Loucy (cell line): ENCODE measurements at regions not wholly inside any gene's neighbourhood (a gene's known extent, or its start where the extent isn't known, plus 50 kb on each side); places are given as distances from the start of the nearest gene placed in this dataset.

Source experiments
- H2AFZ ChIP-seq: fragments of 200-600 bp; sonication (generic); 2 replicates; pipeline ENCODE4 v1.6.0; 2016; ENCODE audit warnings: antibody characterized with exemption, mild to moderate bottlenecking, low read length, moderate library complexity
- H3F3A ChIP-seq: fragments of 200-600 bp; 2 replicates; pipeline ENCODE4 v1.6.0; 2016; ENCODE audit warnings: antibody characterized with exemption, low read depth, mild to moderate bottlenecking
- H3K27me3 ChIP-seq: fragments of 200-600 bp; sonication (generic); 2 replicates; pipeline ENCODE4 v1.6.1; 2014; ENCODE audit warnings: low read length, mild to moderate bottlenecking; ENCODE audit not compliant: insufficient read depth, poor library complexity, severe bottlenecking
- H3K36me3 ChIP-seq: fragments of 200-600 bp; sonication (generic); 2 replicates; pipeline ENCODE4 v1.6.1; 2016; ENCODE audit warnings: low read length; ENCODE audit not compliant: insufficient read depth
- H3K4me1 ChIP-seq: fragments of 200-600 bp; sonication (generic); 2 replicates; pipeline ENCODE4 v1.5.1; 2014; ENCODE audit warnings: low read length, mild to moderate bottlenecking; ENCODE audit not compliant: insufficient read depth, poor library complexity, severe bottlenecking
- H3K4me2 ChIP-seq: fragments of 200-600 bp; sonication (generic); 2 replicates; pipeline ENCODE4 v1.6.0; 2014; ENCODE audit warnings: antibody characterized with exemption, low read length, low read depth, mild to moderate bottlenecking; ENCODE audit not compliant: poor library complexity, severe bottlenecking
- H3K4me3 ChIP-seq: fragments of 200-600 bp; sonication (generic); 2 replicates; pipeline ENCODE4 v1.5.1; 2014; ENCODE audit warnings: low read length, mild to moderate bottlenecking, mixed read lengths; ENCODE audit not compliant: poor library complexity, severe bottlenecking
- H3K79me2 ChIP-seq: fragments of 200-600 bp; sonication (generic); 2 replicates; pipeline ENCODE4 v1.6.1; 2014; ENCODE audit warnings: low read length; ENCODE audit not compliant: insufficient read depth
- H3K9ac ChIP-seq: fragments of 200-600 bp; sonication (generic); 2 replicates; pipeline ENCODE4 v1.6.0; 2014; ENCODE audit warnings: mild to moderate bottlenecking, low read depth, low read length, moderate library complexity; ENCODE audit not compliant: poor library complexity, severe bottlenecking
- H3K9me2 ChIP-seq: fragments of 200-600 bp; sonication (generic); replicated peaks from 2 replicates; pipeline ENCODE4 v1.6.1; 2016; ENCODE audit warnings: low read depth, low read length, mixed read lengths
- H3K9me3 ChIP-seq: fragments of 200-600 bp; sonication (generic); 2 replicates; pipeline ENCODE4 v1.6.1; 2014; ENCODE audit warnings: mild to moderate bottlenecking, antibody characterized with exemption, low read length, low read depth; ENCODE audit not compliant: insufficient read depth
- H4K20me1 ChIP-seq: fragments of 200-600 bp; sonication (generic); 2 replicates; pipeline ENCODE4 v1.6.0; 2014; ENCODE audit warnings: antibody characterized with exemption, low read length, mild to moderate bottlenecking; ENCODE audit not compliant: insufficient read depth, poor library complexity, severe bottlenecking
- EZH2phosphoT487 ChIP-seq: fragments of 200-600 bp; IDR thresholded peaks from 2 replicates; pipeline ENCODE4 v1.6.1; 2018; ENCODE audit warnings: antibody characterized with exemption, mild to moderate bottlenecking, moderate library complexity, borderline replicate concordance
- TF ChIP-seq, protein P1 (sequence below): fragments of 200-600 bp; sonication (generic); conservative IDR thresholded peaks from 2 replicates; pipeline ENCODE4 v1.5.1; 2014; ENCODE audit warnings: mild to moderate bottlenecking, antibody characterized with exemption, low read length

DNA sequence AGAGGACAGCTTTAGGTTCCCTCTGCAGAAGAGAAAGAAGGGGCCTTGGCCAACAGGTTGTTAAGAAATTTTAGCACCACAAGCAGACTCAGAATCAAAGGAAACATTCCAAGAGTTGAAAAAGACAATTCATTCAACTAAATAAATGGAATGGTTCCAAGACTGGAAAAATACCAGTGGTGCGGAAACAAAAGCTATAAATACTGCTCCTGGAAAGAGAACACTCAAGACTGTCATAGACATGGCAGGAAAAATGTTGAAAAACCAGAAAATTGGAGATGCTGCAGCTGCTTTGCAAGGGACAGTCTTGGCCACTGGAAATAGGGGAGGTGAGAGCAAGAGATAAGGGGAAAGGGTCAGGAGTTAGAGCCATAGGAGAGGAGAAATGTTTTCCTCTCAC, 312.7 kb upstream of the CYRIA start:
- Histone ChIP-seq H4K20me1 (no peaks in the 10 kb centered on the region), H3K4me2 (no peak overlapping the region), H2AFZ (no peak overlapping the region), H3K4me1 (no peaks in the 10 kb centered on the region), H3K79me2 (no peaks in the 10 kb centered on the region), H3F3A (no peaks in the 10 kb centered on the region), H3K9me2 (no peaks in the 10 kb centered on the region), H3K9ac (no peak overlapping the region), H3K27me3 (no peaks in the 10 kb centered on the region), H3K36me3 (no peaks in the 10 kb centered on the region), H3K4me3 (no peak overlapping the region), H3K9me3 (no peaks in the 10 kb centered on the region)
- no peak for TF ChIP-seq EZH2phosphoT487
- TF ChIP-seq, protein P1, sequence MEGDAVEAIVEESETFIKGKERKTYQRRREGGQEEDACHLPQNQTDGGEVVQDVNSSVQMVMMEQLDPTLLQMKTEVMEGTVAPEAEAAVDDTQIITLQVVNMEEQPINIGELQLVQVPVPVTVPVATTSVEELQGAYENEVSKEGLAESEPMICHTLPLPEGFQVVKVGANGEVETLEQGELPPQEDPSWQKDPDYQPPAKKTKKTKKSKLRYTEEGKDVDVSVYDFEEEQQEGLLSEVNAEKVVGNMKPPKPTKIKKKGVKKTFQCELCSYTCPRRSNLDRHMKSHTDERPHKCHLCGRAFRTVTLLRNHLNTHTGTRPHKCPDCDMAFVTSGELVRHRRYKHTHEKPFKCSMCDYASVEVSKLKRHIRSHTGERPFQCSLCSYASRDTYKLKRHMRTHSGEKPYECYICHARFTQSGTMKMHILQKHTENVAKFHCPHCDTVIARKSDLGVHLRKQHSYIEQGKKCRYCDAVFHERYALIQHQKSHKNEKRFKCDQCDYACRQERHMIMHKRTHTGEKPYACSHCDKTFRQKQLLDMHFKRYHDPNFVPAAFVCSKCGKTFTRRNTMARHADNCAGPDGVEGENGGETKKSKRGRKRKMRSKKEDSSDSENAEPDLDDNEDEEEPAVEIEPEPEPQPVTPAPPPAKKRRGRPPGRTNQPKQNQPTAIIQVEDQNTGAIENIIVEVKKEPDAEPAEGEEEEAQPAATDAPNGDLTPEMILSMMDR, result no peak

DNA sequence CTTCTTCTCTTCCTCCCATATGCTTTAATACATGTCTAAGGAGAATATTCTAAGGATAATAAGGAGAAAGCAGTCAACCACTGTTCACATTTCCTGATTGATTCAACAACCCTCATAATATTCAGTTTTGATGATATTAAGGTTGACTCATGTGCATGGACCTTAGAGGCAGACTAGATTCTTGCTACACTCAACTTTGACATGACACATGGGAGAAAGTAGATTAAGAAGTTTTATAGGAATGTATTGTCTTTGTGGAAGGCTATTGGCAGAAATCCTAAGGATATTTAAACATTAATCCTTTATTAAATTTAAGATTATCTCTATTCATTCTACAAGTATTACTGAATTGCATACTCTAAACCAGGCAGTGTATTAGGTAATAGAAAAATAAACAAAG, 309.1 kb upstream of the CYRIA start:
- H3K4me1 ChIP-seq, result no peaks in the 10 kb centered on the region

DNA sequence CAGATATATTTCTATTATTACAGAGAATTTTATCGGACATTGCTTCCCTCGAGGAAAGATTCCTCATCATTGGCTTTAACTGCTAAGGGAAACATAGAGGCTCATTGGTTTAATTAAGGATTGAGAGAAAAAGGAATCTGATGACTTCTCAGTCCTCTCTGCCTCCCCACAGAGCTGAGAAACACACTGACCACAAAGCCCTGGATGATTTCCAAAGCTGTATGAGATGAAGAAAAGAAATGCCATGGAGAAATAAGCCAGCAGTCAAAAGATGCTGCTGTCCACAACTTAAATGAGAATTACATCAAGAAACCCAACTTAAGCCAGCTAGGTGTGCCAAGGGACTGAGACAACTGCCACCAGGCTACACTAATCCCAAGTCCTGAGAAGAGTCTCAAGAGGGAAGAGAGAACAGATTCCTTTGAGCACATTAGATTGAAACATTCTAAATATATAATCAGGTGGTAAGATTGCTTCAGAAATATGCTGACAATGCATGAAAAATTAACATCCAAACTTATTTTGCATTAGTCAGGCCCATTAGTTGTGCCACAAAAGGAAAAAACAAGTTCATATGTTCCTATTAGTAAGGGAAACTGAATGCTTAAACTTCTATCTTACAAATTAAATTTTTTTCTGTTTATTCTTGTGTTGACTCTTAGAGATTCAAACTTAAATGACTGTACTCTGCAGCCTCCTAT, 308.1 kb upstream of the CYRIA start:
- Histone ChIP-seq H3K36me3 (no peaks in the 10 kb centered on the region), H3K9me2 (no peaks in the 10 kb centered on the region), H3F3A (no peaks in the 10 kb centered on the region), H3K27me3 (no peaks in the 10 kb centered on the region), H3K79me2 (no peaks in the 10 kb centered on the region), H3K4me1 (no peaks in the 10 kb centered on the region), H3K9ac (no peak overlapping the region), H4K20me1 (no peaks in the 10 kb centered on the region), H3K9me3 (no peaks in the 10 kb centered on the region), H2AFZ (no peak overlapping the region), H3K4me3 (no peak overlapping the region), H3K4me2 (no peak overlapping the region)
- TF ChIP-seq EZH2phosphoT487, result no peak
- TF ChIP-seq, protein P1, result no peak

More for the DNA sequence above, 309.1 kb upstream of the CYRIA start:
- Histone ChIP-seq H3K79me2 (no peaks in the 10 kb centered on the region), H3K27me3 (no peaks in the 10 kb centered on the region), H3K4me2 (no peak overlapping the region), H2AFZ (no peak overlapping the region), H3K9ac (no peak overlapping the region), H3K4me3 (no peak overlapping the region), H4K20me1 (no peaks in the 10 kb centered on the region), H3K9me3 (no peaks in the 10 kb centered on the region), H3F3A (no peaks in the 10 kb centered on the region), H3K9me2 (no peaks in the 10 kb centered on the region), H3K36me3 (no peaks in the 10 kb centered on the region)
- TF ChIP-seq EZH2phosphoT487, result no peak
- TF ChIP-seq, protein P1, result no peak
